GM21360 (cell line): ENCODE measurements at regions not wholly inside any gene's neighbourhood (a gene's known extent, or its start where the extent isn't known, plus 50 kb on each side); places are given as distances from the start of the nearest gene placed in this dataset.

Experiments
- ATAC-seq: cut with Tn5 transposase; IDR thresholded peaks from one replicate; pipeline ENCODE4 v1.9.1; 2021; ENCODE audit warnings: mild to moderate bottlenecking, moderate library complexity; ENCODE audit not compliant: unreplicated experiment

DNA sequence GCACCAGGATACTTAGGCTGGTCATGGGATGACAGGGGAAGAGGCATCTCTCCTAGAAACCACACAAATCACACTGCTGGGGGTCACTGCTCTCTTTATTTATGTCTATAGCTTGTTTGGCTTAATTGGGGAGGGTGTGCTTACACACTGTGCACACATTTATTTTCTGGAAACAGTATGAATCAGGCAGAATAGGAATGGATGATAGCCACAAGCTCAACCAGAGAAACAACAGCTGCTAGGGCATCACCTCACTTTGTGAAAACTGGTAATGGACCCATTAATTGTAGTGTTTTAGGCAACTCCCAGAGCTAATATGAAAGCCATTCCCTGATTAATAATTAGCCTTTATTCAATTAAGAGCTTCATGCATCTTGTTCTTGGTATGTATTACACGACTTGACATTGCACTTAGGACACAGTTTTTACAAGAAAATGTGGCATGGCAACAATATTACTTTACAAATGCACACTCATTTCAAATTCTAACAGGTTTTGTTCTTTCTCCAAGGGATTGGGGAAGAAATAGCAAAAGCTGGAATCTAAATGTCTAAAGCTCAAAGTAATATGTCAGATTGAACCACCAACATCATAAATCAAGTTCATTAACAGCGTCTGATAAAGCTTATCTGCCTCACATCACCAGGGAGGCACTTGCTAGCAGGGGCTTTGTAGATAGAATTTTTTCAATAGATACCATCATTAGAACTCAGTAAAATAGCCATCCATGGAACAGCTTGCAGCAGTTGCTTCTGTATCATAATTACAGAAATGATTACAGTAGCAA lies 361.9 kb upstream of the FSHR start:
- no peak for ATAC-seq

- ATAC-seq = no peak
Measured at GRCh38 chr2:49514201-49514600, 359.9 kb upstream of the FSHR start.

- no peak for ATAC-seq
Measured at GRCh38 chr2:49490710-49491109, 336.4 kb upstream of the FSHR start.

- ATAC-seq = no peak
Measured at GRCh38 chr2:49487139-49487538, 332.8 kb upstream of the FSHR start.

GRCh38 chr2:49480520-49480919 lies 326.2 kb upstream of the FSHR start:
- no peak for ATAC-seq

- no peak for ATAC-seq
Measured at GRCh38 chr2:49465157-49465831, 311.0 kb upstream of the FSHR start.

DNA sequence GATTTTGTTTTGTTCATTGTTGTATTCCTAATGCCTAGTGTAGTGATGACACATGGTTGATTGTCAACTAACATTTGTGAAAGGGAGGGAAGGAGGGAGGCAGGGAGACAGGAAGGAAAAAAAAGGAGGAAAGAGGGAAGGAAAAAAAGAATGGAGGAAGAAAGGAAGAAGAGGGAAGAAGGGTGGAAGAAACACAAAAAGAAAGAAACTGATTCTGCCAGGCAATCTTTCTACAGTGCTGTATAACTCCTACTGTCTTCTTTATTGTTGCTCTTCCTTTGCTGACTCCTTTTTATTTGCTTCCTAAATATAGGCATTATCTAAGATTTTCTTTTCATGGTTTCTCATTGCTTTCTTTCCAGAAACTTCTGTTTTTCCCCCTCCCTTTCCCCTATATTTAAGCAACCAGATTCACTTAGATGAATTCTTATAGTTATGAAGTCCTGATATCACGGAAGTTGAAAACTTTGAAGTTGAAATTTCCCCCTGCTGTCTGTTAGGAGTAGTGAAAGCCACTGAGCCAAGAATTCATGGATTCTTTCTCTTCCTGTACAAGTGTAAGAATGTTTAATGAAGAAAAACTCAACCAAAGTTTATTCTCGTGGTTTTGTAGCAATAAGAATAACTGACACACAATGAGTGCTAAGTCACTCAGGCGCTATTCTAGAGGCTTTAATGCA lies 305.1 kb upstream of the FSHR start:
- ATAC-seq = no peak

DNA sequence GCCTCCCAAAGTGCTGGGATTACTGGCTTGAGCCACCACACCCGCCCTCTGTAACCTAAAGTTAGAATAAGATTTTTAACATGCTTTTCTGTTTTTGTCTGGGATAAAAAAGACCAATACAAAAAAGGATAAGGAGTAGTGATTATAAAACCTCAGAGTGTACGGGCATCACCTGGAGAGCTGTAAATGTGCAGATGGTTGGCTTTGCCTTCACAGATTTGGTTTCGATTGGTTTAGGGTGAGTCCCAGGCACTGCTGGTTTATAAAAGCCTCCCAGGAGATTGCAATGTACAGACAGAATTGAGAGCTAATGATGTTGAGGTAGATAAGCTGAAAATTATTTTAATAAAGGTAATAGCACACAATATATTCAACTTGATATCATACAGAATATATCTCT lies 289.7 kb upstream of the FSHR start:
- no peak for ATAC-seq

DNA sequence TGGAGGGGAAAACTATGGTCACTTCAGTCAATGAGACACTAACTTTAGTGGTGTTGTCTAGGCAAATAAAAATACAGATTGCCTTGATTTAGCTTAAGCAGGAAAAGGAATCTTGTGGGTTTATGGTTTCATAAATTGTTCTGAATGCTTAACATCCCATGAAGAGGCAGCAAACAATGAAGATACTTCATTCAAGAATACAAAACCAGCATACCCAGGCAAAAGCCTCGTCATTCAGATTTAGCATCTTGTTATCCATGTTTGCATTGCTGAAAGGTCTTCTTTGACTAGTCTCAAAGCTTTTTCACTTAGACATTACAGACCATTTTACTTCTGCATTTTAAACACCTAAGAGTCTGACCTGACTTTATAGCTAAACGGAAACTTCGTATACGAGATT lies 272.7 kb upstream of the FSHR start:
- ATAC-seq = no peak

- no peak for ATAC-seq
Measured at GRCh38 chr2:49416252-49416651, 261.9 kb upstream of the FSHR start.

DNA sequence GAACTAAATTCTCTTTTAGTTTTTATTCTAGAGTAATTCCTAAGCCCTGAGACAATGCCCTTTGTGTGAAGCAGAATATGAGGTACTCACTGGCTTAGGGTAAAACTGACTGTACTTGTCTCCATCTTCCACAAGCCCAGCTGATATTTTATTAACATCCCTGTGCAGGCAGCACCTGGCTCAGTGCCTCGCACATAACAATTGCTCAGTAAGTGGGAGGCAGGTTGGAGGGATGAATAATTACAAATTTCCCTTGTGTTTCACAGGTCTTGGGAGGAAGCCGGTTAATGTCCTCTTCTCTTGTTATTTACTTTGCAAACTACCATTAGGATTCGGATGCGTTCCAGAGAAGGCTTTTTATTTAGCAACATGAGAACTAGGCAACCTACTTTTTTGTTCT lies 249.8 kb upstream of the FSHR start:
- ATAC-seq = no peak

DNA sequence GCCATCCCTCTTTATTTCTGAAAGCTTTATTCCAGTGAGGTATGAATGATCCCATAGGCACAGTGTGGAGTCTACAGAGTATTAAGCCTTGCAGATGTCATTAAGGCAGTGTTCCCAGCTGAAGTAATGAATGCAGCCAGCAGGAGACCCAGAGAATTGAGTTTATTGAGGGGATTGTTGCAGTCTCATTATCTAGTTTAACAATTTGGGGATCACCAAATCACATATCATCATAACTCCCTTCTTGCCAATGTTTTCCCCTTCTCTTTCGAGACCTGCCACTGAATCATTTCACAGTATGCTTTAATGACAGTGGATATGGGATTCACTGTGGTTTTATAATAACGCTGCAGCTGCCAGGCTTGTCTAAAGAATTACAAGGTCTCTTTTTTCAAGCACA lies 249.3 kb upstream of the FSHR start:
- ATAC-seq = no peak

DNA sequence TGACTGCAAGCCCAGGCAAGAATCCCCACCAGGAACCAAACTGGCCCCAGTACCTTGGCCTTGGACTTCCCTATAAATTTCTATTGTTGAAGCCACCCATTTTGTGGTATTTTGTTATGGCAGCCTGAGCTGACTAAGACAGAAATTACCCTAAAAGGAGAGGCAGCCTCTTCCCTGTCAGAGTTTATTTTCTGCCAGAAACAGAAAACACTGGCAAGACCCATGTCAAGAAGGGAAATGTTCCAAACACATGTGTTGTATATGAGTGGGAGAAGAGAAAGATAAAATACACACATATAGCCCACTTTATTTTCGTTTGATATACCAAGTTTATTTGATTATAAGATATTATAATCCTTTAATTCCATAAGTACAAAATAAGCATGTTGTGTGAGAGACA lies 225.1 kb upstream of the FSHR start:
- no peak for ATAC-seq

DNA sequence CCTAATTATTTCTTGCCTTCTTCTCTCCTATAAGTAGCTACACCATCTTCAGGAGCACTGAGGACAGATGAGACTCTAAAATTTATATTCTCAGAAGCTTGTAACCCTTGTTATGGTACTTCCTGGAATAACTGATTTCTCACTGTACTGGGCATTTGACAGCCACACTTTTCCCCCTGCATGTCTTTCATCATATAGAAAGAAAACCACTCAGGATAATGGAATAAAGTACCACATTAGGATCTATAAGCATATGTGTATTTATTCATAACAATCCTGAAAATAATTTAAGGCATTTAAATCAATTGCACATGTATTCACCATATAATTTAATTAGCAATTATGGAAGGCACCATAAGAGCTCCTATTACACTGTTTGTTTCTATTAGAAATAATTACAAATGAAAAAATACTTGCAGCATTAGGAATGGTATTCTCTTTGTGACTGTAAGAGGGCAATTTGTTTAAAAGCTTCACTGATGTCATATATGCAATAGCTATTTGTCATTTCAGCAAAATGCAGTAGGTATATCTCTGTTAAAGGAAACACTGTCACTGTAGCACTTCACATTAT lies 216.9 kb upstream of the FSHR start:
- no peak for ATAC-seq

GRCh38 chr2:49369650-49370049 lies 215.3 kb upstream of the FSHR start:
- no peak for ATAC-seq

GRCh38 chr2:49369101-49369500 lies 214.8 kb upstream of the FSHR start:
- ATAC-seq = no peak

DNA sequence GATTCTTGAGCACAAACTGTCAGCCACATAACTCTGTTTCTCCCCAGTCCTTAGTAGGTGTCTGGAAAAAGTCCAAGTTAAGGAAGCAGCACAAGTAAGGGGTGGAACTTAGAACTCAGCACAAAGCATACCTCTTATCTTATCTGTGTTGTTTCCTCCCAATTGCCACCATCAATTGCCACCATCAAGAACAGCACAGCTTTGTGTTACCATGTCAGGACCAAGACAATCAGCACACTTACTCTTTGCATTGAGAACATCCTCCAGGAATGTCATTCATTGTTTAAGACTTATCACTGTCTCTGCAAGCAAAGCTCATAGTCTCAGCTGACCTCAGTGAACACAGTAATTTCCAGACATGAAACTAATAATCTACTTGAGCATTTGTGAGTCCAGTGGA lies 212.7 kb upstream of the FSHR start:
- ATAC-seq = no peak

- no peak for ATAC-seq
Measured at GRCh38 chr2:49360407-49360767, 206.1 kb upstream of the FSHR start.

DNA sequence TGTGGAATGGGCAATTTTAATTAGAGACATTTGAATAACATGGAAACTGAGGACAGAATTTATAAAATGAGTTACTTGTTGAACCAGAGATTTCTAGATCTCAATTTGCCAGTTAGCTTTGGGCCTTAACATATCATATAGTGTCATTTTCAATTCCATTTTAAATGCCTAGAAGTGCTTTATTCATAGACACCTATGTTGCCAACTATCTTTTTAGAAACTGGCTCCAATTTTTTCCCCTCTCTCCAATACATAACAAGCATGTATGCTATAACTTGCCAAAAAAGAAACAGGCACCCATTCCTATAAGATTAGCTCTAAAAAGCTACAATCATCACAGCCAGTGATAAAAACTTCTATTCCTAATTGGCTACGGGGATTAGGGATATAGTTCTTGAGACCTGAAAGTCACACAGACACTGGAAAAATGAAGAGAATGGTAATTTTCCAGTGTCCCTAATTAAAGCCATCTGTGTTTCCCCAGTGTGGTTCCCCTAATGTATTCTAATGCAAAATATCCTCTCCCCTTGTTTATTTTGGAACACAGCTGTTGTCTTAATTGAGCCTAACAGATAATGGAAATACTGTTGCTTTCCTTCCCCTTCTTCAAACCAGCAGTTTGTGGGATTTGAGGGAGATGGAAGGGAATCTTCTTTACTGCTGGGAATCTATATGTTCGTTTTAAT lies 205.5 kb upstream of the FSHR start:
- no peak for ATAC-seq

GRCh38 chr2:49355611-49356010 lies 201.3 kb upstream of the FSHR start:
- ATAC-seq = no peak

DNA sequence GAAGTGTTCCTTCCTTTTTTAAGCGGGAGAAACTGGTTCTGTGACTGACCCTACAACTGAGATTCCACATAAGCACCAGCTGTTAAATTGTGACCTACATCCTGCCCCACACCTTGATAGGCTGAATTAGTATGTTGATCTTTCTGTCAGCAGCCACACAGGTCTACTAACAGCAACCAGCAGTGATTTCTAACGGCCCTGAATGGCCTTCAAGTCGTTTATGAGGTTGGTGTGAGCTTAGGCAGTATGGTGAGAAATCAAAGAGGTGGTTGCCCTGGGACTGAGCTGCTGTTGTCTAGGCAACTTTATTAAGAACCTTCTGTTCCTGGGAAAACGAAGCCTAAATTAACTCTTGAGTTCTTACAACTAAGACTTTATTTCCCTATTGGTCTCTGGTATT lies 197.2 kb upstream of the FSHR start:
- no peak for ATAC-seq
